GM18870 (cell line): ENCODE measurements at regions not wholly inside any gene's neighbourhood (a gene's known extent, or its start where the extent isn't known, plus 50 kb on each side); places are given as distances from the start of the nearest gene placed in this dataset.

ENCODE experiments used
- ATAC-seq: cut with Tn5 transposase; IDR thresholded peaks from one replicate; pipeline ENCODE4 v1.9.1; 2021; ENCODE audit warnings: moderate library complexity; ENCODE audit not compliant: unreplicated experiment

- no peak for ATAC-seq
These were observed 264.7 kb upstream of the SESN3 start for GRCh38 chr11:95495706-95496105.

- ATAC-seq, result no peak
These were observed 263.9 kb upstream of the SESN3 start for GRCh38 chr11:95494856-95495255.

- no peak for ATAC-seq
These were observed 263.2 kb upstream of the SESN3 start for GRCh38 chr11:95494167-95494566.

- ATAC-seq, result no peak
These were observed 259.6 kb upstream of the SESN3 start for GRCh38 chr11:95490625-95491024.

DNA sequence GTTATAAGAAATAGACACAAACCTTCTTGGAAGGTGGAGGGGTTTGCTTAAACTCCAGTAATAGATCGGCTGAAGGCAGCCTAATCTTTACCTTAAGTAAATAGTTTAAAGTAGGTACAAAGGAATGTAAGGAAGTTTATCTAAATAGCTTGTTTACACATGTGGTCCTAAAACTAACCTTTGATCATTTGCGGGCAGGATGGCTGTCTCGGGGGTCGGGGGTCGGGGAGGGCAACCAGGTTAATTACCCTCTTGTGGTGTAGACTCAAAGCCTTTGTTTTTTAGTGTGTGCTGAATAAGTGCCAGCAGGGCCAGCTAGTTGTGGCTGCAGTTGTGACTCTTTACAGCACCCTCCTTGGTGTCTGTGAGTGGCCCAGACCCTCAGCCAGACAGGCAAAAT, 256.9 kb upstream of the SESN3 start:
- ATAC-seq, result no peak

DNA sequence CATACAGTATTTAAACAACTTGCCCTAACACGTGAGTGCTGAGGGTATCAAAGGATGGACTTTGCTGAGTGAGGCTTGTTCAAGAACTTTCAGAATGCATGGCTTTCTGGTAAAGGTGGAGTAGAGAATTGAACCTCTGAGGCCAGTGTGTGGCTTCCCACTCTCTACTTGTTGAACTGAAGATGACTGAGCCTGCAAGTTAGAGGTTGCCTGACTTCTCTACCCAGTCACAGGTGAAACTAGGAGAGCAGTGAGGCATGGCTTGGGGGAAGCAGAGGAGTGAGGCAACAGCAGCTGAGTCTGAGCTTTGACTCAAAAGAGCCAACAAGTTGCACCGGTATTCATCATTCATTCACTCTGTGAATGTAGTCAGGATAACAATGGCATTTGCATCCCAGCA, 256.4 kb upstream of the SESN3 start:
- peak; percentile 100 for ATAC-seq

DNA sequence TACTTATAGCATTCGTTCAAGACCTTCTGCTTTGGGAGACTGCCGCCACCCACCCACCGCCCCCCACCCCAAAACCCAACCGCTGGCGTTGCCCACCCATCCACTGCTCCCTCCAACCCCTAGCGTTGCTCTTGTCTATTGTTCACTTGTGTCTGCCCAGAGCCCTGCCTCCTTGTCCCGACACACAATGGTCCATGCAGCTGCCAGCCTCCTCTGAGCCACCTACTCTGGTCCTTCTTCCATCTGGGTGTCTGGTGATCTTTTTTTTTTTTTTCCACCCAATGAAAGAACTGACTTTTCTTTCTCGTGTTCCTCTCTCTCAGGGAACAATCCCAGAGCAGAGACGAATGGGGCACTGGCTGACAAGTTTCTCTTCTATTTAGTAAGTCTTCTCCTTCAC, 256.0 kb upstream of the SESN3 start:
- no peak for ATAC-seq

DNA sequence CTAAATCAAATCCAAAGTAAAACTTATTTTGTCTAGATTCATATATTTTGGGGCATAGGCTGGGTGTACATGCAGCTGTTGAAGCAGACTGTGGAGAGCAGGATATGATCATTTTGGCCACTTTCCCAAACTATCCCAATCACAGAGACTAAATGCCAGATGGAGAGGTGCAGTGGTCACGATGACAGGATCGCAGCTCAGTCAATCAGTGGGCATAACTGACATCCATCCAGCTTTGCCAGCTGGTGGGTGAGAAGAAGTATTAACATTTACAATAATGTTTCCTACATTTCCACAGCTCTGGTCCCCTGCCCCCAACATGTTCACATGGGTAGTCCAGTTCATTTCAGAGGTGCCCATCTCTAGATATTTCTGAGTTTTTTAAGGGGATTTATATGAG, 255.5 kb upstream of the SESN3 start:
- no peak for ATAC-seq

DNA sequence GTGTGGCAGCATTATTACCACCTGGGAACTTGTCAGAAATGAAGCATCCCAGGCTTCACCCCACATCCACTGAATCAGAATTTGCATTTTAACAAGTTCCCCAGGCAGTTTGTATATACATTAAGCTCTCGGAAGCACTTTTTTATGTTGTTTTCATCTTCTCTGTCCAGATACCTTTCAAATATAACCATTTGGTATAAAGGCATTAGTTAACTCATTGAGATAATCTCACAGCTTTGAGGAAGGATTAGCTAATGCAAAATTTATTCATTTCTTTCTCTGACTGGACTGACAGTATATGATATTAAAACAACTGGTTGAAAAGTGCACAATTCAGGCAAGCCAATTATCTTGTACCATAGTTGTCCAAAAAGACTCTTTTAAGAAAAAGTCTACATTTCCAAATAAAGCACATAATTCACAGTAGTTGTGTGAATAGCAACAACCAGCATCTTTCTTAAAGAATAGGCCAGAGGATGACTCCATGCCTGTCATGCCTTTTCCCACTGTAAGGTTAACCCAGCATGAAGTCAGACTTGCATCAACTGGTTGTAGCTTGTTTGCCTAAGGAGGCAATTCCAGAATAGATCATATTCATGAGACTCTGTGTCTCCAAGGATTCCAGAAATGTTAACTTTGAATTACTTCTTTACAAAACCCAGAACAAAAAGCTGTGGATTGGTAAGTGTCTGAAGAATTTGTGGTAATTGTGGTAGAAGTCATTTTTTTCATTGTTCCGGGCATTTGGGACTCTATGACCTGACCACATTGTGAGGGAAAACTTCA, 254.3 kb upstream of the SESN3 start:
- no peak for ATAC-seq

DNA sequence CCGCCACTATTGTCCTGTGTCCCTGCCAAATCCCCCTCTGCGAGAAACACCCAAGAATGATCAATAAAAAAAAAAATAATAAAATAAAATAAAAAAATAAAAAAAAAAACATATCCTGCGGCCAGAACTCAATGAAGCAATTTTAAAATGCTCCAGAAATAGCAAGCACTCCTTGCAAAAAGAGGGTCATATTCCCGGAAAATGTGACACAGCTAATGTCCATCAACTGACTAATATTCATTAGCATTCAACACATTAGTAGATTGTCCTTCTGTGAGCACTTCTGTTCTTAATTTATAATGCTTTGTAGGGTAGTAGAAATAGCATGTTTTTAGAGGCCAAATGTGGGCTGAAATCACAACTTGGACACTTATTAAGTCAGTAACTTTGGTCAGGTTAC, 252.3 kb upstream of the SESN3 start:
- no peak for ATAC-seq

- ATAC-seq, result no peak
These were observed 247.0 kb upstream of the SESN3 start for GRCh38 chr11:95478003-95478402.

DNA sequence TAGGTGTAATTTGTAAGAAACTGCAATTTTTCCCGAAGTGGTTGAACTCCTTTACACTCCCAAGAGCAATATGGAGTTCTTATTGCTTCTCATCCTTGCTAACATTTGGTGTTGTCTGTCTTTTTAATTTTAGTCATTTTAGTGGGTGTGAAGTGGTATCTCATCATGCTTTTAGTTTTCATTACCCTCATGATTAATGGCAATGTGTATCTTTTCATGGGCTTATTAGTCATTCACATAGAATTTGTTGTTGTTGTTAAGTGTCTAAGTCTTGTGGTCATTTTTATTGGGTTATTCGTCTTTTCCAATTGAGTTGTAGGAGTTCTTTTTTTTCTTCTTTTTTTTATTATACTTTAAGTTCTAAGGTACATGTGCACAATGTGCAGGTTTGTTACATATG, 238.3 kb upstream of the SESN3 start:
- ATAC-seq, result no peak

GRCh38 chr11:95466416-95466815, 235.4 kb upstream of the SESN3 start:
- peak; percentile 61 for ATAC-seq

DNA sequence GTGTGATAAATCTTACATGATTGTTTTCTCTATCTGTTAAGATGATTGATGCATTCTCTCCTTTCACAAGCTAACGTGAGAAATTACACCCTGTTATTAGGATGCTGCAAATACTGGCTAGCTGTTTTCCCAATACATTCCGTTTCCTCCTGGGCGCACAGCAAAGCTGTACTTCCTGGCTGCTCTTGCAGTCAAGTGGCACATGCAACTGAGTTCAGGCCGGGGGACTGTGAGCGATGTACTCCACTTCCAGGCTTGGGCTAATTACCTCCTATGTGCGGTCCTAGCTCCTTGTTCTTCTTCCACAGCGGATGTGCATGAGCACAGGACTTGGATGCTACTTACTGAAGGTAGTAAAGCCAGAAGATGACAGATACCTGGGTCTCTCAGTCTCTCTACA, 234.9 kb upstream of the SESN3 start:
- no peak for ATAC-seq

GRCh38 chr11:95461858-95462257, 230.9 kb upstream of the SESN3 start:
- no peak for ATAC-seq

- no peak for ATAC-seq
These were observed 230.3 kb upstream of the SESN3 start for GRCh38 chr11:95461348-95461747.

GRCh38 chr11:95459291-95460042, 228.5 kb upstream of the SESN3 start:
- ATAC-seq, result no peak

- no peak for ATAC-seq
These were observed 225.9 kb upstream of the SESN3 start for GRCh38 chr11:95456714-95457491.

DNA sequence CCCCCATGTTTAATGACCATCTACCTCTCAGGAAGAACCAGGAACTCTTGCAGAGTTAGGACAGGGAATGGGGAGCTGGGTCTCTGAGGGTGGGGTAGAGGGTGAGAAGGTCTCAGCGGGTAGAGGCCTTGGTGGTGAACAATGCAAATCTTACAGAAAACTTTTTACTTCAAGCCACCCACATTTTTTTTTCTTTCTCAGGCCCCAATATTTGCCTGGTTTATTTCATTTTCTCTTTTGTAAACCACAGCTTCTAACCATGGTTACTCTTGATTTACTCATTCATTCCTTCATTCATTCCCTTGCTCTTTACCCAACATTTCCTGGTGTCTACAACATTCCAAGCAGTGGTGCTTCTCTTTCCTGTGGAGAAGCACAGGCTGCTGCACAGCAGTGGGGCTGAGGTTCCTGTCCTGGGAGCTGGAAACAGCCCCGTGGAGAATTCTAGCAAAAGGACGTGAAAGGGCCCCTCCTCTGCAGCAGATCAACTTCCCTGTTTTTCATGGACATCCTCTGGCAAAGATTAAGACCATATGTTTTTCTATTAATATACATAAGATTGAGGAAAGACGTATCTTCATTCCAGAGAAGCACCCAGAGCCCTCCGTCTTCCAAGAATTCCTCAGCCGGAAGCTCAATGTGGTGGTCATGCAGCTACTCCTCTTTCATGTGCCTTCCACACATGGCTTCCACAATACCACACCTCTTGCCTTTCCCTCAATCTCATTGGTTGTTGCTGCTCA, 224.4 kb upstream of the SESN3 start:
- ATAC-seq, result peak; percentile 63

DNA sequence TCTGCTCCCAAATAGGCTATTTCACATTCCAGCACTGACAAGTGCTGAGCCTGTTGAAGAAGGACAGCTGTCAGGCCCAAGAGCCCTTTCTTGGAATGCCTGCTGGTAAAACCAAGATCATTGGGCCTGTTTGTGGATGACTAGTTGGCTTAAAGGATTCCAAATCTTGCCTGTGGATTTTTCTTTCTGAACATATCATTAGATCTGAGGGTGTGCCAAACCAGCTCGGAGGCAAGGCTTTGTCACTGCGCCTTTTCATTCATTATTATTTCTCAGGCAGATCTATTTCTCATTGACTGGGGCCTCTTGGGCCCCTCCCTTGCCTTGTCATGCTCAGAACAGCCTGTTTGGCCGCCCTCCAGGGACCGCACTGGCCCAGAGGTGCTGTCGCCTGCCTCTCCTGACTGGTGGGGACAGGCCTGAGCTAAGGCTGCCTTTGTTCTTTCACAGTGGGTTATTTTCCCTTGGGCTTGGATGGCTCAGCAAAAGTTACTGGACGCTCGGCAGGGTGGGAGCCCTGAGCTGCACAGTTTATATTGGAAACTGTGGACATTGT, 222.7 kb upstream of the SESN3 start:
- no peak for ATAC-seq

DNA sequence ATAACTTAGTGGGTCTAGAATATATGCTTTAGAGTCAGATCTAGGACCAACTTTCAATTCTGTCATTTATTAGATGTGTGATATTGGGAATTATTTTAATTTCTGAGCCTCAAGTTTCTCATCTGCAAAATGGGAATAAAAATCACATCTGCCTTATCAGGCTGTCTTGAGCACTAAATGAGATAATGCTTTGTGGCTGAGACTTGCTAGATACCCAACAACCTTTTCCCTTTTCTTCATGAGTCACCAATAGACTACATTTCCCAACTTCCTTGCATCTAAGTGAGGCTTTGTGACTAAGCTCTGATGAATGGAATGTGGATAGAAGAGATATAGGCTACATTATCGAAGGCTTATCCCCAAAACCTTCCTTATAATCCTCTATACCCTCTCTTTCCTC, 220.7 kb upstream of the SESN3 start:
- no peak for ATAC-seq
